Heart left ventricle (tissue), 16 donors: ENCODE measurements at regions not wholly inside any gene's neighbourhood (a gene's known extent, or its start where the extent isn't known, plus 50 kb on each side); places are given as distances from the start of the nearest gene placed in this dataset.

ENCODE experiments used
- ATAC-seq, 4 donors: fragments of 200-7000 bp; cut with Tn5 transposase; one replicate each; pipeline ENCODE4 v1.9.1; 2020 to 2022; ENCODE audit warnings: moderate library complexity in 4 of 4, mild to moderate bottlenecking in 3 of 4, moderate number of reproducible peaks in 1 of 4
- DNase-seq, 5 donors: peaks; one replicate each; pipeline ENCODE4 v3.0.0-alpha.2; 2020
- H3K27ac ChIP-seq, 12 donors: fragments of 200-600 bp; sonication (generic) in 4 of 12; one replicate each; pipeline versions ENCODE4 v1.5.0 to v1.8.0; 2016 to 2022; ENCODE audit warnings: mild to moderate bottlenecking in 2 of 12
- H3K27me3 ChIP-seq, 9 donors: fragments of 200-600 bp; sonication (generic) in 2 of 9; one replicate each; pipeline versions ENCODE4 v1.5.1 to v1.8.0; 2016 to 2022; ENCODE audit warnings: mild to moderate bottlenecking in 3 of 9
- H3K36me3 ChIP-seq, 9 donors: fragments of 200-600 bp; sonication (generic) in 2 of 9; one replicate each; pipeline versions ENCODE4 v1.5.0 to v1.8.0; 2018 to 2022; ENCODE audit warnings: mild to moderate bottlenecking in 2 of 9
- H3K4me1 ChIP-seq, 12 donors: fragments of 200-600 bp; sonication (generic) in 4 of 12; one replicate each; pipeline versions ENCODE4 v1.5.0 to v1.8.0; 2016 to 2022; ENCODE audit warnings: mild to moderate bottlenecking in 3 of 12
- H3K4me3 ChIP-seq, 12 donors: fragments of 200-600 bp; sonication (generic) in 4 of 12; one replicate each; pipeline versions ENCODE4 v1.5.0 to v1.8.0; 2017 to 2022; ENCODE audit warnings: mild to moderate bottlenecking in 9 of 12, moderate library complexity in 4 of 12
- H3K9me3 ChIP-seq, 12 donors: fragments of 200-600 bp; sonication (generic) in 4 of 12; one replicate each; pipeline versions ENCODE4 v1.5.0 to v1.8.0; 2016 to 2022; ENCODE audit warnings: mild to moderate bottlenecking in 1 of 12
- CTCF ChIP-seq, 12 donors: fragments of 200-600 bp; sonication (generic) in 4 of 12; IDR thresholded peaks; one replicate each; pipeline versions ENCODE4 v1.5.0 to v1.8.0; 2018 to 2022; ENCODE audit warnings: antibody characterized with exemption in 12 of 12, mild to moderate bottlenecking in 5 of 12
- POLR2A ChIP-seq, 2 donors: fragments of 450-650 bp; IDR thresholded peaks; one replicate each; pipeline ENCODE4 v1.6.1; 2017; ENCODE audit warnings: antibody characterized with exemption in 2 of 2, mild to moderate bottlenecking in 2 of 2, moderate library complexity in 2 of 2
- WGBS, 4 donors: extraction: QIAGEN DNeasy Blood & Tissue Kit in 2 of 4; methylation state at CpG; one replicate each; pipeline versions ENCODE4 v1.1.5 to v1.1.7; 2013 to 2018; 5-methylcytosine and 5-hydroxymethylcytosine counted together
- intact Hi-C, 10 donors: fragments of 100-400 bp; cut with DNase I; formaldehyde crosslinking; loops; one replicate each; pipeline versions ENCODE4 v1.11.1 to v1.14.2; 2022
- donor health status: ischemic (EF 13 %, LVEDD 7.1; RV severe dilation, severe dysfunction).
- donor health status: healthy with polysubstance abuse.
- donor health status: DM: no; HTN: yes; CAD: no.
- donor health status: DM: no; HTN: no; CAD: no.
- donor health status: ischemic (EF 25% LVEDD 6.9; RV normal size, moderate dysfunction).
- donor health status: ischemic (EF 25% LVEDD 5.7; RV mildly dilated, moderate dysfunction).
- donor health status: healthy.
- donor health status: DM: yes; HTN: yes; CAD: no.
- donor health status: ischemic (EF 35%, LVEDD 5.7; RV mildly dilated, moderate dysfunction).
- donor health status: nonischemic (EF 11% LVEDD 7.7; RV severe dilation, severe dysfunction).
- donor health status: DM: yes; HTN: yes; CAD: no.
- donor health status: PGD.
- donor health status: ischemic (EF 29% LVEDD 5.4; RV normal size, mild dysfunction).
- donor health status: nonischemic (EF 23%, LVEDD 6.1; RV moderate dilation, normal function).

- H3K4me3 ChIP-seq: no peak overlapping the region
- no peak for TF ChIP-seq CTCF (IDR thresholded peaks at IDR 0.05)
- TF ChIP-seq POLR2A (IDR thresholded peaks at IDR 0.05): no peak
- peaks cover 0 to 15% (median 1%) of the 10 kb centered on the region in 12 donors for H3K9me3 ChIP-seq
- intact Hi-C loops: no loop called here
- ATAC-seq (no peak), DNase-seq (no peak)
- no peaks in the 10 kb centered on the region for H3K36me3 ChIP-seq
- H3K27me3 ChIP-seq: no peaks in the 10 kb centered on the region
- 45 to 56% (median 48%) methylated on average over 3 of the region's 3 CpGs for WGBS, 4 donors
- H3K27ac ChIP-seq: no peak overlapping the region
- H3K4me1 ChIP-seq: no peaks in the 10 kb centered on the region
Measured at GRCh38 chr2:116580209-116580608, 1234.3 kb upstream of the DDX18 start.

GRCh38 chr2:116582850-116583249, 1231.6 kb upstream of the DDX18 start:
- intact Hi-C loops: no loop called here
- H3K4me1 ChIP-seq: no peaks in the 10 kb centered on the region
- H3K27me3 ChIP-seq: no peaks in the 10 kb centered on the region
- no peak overlapping the region for H3K27ac ChIP-seq
- DNase-seq: no peak
- WGBS, 4 donors: 64 to 74% (median 70%) methylated on average over 2 of the region's 2 CpGs
- H3K4me3 ChIP-seq: no peak overlapping the region
- H3K36me3 ChIP-seq: no peaks in the 10 kb centered on the region
- peaks cover 0 to 16% (median 0%) of the 10 kb centered on the region in 12 donors for H3K9me3 ChIP-seq
- ATAC-seq: no peak
- TF ChIP-seq CTCF (IDR thresholded peaks at IDR 0.05): no peak
- TF ChIP-seq POLR2A (IDR thresholded peaks at IDR 0.05): no peak

- intact Hi-C loops: no loop called here
- ATAC-seq (no peak), DNase-seq (no peak)
- Histone ChIP-seq H3K4me3 (no peak overlapping the region), H3K4me1 (no peaks in the 10 kb centered on the region), H3K9me3 (peaks cover 0 to 12% (median 0%) of the 10 kb centered on the region in 12 donors), H3K27ac (no peak overlapping the region), H3K27me3 (no peaks in the 10 kb centered on the region), H3K36me3 (no peaks in the 10 kb centered on the region)
- no peak for TF ChIP-seq CTCF (IDR thresholded peaks at IDR 0.05)
- no peak for TF ChIP-seq POLR2A (IDR thresholded peaks at IDR 0.05)
- 47 to 53% (median 49%) methylated on average over 2 of the region's 2 CpGs for WGBS, 4 donors
Measured at GRCh38 chr2:116585669-116586327, 1228.7 kb upstream of the DDX18 start.

- WGBS, 4 donors: 63 to 77% (median 67%) methylated on average over 1 of the region's 1 CpG
- TF ChIP-seq CTCF (IDR thresholded peaks at IDR 0.05): no peak
- TF ChIP-seq POLR2A (IDR thresholded peaks at IDR 0.05): no peak
- no peak overlapping the region for H3K4me3 ChIP-seq
- intact Hi-C loops: no loop called here
- no peak for ATAC-seq
- no peaks in the 10 kb centered on the region for H3K4me1 ChIP-seq
- peaks cover 0 to 12% (median 0%) of the 10 kb centered on the region in 12 donors for H3K9me3 ChIP-seq
- no peaks in the 10 kb centered on the region for H3K36me3 ChIP-seq
- DNase-seq: no peak
- no peak overlapping the region for H3K27ac ChIP-seq
- H3K27me3 ChIP-seq: no peaks in the 10 kb centered on the region
Measured at GRCh38 chr2:116586328-116586689, 1228.2 kb upstream of the DDX18 start.
